GM20431 (cell line): ENCODE measurements at regions not wholly inside any gene's neighbourhood (a gene's known extent, or its start where the extent isn't known, plus 50 kb on each side); places are given as distances from the start of the nearest gene placed in this dataset.
"Not testable (repeated sequence)": the region's sequence is repeated elsewhere in the genome, so short reads cannot be mapped to it uniquely, and the experiment has no call there.

Source experiments
- in situ Hi-C: fragments of 300-500 bp; cut with MseI, MboI; formaldehyde crosslinking; loops from one replicate; pipeline ENCODE4 v1.15.0; 2020; ENCODE audit warnings: low sequenced_read_pairs; ENCODE audit not compliant: unreplicated experiment

DNA sequence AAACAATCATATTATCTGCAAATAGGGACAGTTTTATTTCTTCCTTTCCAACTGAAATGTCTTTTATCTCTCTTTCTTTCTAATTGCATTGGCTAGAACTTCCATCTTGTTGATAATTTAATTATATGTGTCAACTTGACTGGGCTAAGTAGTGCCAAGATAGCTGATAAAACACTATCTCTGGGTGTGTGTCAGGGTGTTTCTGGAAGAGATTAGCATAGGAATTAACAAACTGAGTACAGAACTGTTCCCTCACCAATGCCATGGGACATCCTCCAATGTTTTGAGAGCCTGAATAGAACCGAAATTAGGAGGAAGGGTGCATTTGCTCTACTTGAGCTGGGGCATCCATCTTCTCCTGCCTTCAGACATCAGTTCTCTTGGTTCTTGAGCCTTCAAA is 1027.2 kb downstream of the FAT4 start:
- in situ Hi-C loops: no loop called here

DNA sequence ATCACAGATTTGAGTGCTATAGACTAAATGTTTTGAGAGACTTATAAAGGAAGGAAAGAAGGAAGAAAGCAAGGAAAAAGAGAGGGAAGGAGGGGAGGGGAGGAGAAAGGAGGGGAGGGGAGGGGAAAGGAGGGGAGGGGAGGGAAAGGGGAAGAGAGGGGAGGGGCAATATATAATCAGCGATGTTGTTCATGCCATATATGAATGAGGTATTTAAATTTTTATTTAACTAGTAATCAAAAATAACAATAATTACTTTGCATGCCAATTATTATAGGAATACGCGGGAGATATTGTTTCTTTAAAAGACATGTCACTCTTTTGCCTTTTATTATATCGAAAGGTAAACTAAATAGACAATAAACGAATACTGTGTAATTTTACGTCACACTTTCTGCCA is 1029.7 kb downstream of the FAT4 start:
- in situ Hi-C loops: no loop called here

- in situ Hi-C loops: no loop called here
Measured at GRCh38 chr4:126346654-126347053, 1031.9 kb downstream of the FAT4 start.

- in situ Hi-C loops: no loop called here
Measured at GRCh38 chr4:126354784-126355183, 1040.0 kb downstream of the FAT4 start.

DNA sequence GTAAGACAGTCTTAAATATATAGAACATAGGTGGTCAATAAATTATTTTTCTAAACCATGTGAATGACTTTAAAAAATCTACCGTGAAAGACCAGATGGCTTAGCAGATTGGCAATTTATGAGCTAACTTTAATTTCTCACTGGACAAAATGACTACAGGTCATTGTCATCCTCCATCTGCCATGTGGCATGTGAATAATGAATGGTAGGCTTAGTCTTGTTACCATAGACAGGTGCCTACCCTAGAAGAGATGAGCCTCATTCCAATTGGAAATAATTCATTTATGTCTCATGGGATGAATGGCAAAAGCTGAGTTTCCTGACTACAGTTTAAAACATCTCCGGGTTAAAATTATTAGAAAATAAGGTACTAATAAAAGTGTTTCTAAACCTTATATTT is 1043.3 kb downstream of the FAT4 start:
- in situ Hi-C loops: no loop called here

GRCh38 chr4:126361287-126361686 is 1046.5 kb downstream of the FAT4 start:
- in situ Hi-C loops: no loop called here

GRCh38 chr4:126364311-126364911 is 1049.7 kb downstream of the FAT4 start:
- in situ Hi-C loops: no loop called here

DNA sequence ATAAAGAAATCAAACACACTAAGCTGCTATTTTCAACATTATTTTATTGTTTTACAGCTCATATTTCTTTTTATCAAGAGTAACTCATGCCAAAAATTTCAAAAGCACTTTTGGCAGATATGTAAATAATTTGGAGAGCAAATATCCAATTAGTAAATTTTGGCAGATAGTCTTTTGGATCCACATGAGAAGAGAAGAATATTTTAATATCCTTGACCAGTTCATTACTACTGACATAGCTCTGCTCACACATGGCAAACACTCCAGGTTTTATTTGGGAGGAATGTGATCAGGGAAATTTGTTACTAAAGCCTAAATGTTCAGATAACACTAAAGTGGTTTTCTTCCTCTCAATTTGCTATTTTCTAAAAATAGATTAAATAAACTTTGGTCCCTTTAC is 1054.3 kb downstream of the FAT4 start:
- in situ Hi-C loops: no loop called here

GRCh38 chr4:126372634-126373033 is 1057.9 kb downstream of the FAT4 start:
- in situ Hi-C loops: no loop called here

DNA sequence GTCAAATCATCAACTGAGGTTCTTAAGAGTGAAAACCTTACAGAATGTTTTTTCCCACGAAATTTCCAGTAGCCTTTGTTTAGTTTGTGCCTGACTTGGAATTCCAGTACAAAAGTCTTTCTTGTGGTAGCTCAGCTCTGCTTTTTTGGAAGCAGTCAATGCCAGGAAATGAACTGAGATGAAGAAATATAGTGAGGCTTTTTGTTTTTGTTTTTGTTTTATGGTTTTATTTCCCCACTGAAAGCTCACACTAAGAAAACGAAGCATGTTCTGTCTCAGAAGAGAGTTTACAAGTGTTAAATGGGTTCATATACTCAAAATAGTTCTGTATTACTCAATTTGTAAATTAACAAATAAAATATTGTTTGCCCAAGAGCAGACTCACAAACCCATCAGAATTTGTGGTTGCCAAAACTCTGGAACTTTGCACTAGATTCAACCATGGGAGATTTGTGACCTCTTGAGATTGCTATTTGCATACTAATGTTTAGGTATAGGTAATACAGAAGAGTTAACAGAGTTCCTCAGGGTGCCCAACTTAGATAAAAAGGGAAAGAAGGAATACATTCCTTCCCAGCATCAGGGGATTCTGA is 1060.8 kb downstream of the FAT4 start:
- in situ Hi-C loops: no loop called here

DNA sequence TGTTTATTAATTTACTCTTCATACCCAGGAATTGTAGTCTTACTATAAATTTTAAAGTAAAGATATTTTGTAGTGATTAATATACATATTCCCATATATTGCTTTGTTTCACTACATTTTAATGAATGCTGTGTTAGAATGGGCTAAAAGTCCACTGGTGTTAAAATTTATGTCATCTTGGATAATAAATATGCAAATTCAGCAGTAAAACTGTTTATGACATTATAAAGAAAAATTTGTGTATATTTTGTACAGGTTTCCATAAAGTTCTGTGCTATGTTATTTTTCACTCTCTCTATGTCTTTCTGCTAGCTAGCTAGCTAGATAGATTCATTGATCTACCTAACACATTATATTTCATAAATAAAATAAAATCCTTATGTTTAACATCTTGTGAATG is 1071.2 kb downstream of the FAT4 start:
- in situ Hi-C loops: no loop called here

DNA sequence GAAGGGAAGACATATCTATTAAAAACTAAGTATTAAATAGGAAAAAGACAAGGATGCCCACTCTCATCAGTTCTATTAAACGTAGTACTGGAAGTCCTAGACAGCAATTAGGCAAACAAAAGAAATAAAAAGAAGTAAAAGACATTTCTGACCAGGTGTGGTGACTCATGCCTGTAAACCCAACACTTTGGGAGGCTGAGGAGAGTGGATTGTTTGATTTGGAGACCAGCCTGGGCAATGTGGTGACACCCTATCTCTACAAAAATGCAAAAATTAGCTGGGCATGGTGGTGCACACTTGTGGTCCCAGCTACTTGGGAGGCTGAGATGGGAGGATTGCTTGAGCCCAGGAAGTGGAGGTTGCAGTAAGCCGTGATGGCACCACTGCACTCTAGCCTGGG is 1071.8 kb downstream of the FAT4 start:
- in situ Hi-C loops: no loop called here

DNA sequence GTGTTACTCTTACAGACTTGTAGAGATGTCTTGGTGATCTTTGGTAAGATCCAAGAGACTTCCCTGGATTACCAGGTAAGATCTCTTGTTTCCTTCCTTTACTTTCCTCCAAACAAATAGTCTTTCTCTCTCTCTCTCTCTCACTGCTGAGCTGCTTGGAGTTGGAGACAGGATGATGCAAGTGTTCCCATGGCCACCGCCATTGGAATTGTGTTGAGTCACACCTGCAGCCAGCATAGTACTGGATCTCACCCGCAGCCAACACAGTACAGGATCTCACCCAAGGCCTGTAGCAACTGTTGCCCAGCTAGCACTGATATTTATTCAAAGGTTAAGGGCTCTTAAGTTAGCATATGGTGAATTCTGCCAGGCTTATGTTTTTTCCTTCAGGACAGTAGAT is 1080.9 kb downstream of the FAT4 start:
- in situ Hi-C loops: no loop called here

- in situ Hi-C loops: no loop called here
Measured at GRCh38 chr4:126396121-126396520, 1081.4 kb downstream of the FAT4 start.

DNA sequence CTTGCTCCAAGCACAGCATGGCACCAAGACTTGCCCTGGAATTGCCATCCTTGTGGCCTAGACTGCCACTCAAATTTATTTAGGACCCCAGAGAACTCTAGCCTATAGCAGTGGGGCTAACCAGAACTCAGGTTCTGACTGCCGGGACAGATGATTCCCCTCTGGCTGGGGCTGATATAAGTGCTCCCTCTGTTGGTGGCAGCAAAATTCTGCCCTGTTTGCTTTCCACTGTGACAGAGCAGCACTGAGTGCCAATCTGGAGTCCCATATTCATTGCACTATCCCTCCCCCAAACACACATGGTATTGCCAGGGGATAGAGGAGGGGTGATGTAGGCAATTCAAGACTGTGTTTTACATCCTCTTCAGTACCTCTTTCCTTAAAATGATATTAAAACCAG is 1081.9 kb downstream of the FAT4 start:
- in situ Hi-C loops: no loop called here

- in situ Hi-C loops: no loop called here
Measured at GRCh38 chr4:126404549-126404948, 1089.8 kb downstream of the FAT4 start.

DNA sequence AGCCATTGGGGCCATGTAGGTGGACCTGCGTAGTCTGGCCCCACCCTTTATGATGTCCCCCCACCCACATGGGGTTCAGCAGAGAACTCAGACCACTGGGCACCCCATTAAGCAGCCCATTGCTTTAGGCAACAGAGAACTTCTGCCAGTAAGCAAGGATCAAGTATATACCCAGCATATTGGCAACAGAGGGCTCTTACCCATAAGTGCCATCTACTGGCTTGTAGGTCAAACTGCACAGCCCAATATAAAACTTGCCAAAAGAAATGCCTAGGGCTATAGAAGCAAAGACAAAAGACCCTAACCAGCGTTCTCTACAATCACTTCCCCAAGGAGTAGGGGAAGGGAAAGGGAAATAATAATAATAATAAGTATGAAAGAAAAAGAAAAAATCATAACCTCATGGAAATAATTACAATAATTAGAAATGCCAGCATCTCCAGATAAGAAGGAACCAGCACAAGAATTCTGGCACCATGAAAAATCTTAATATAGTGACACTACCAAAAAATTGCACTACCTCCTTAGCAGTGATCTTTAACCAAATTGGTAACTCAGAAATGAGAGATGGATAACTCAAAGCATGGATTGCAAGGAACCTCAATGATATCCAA is 1090.7 kb downstream of the FAT4 start:
- in situ Hi-C loops: no loop called here

- in situ Hi-C loops: no loop called here
Measured at GRCh38 chr4:126409746-126410145, 1095.0 kb downstream of the FAT4 start.

- in situ Hi-C loops: no loop called here
Measured at GRCh38 chr4:126411047-126411446, 1096.3 kb downstream of the FAT4 start.

DNA sequence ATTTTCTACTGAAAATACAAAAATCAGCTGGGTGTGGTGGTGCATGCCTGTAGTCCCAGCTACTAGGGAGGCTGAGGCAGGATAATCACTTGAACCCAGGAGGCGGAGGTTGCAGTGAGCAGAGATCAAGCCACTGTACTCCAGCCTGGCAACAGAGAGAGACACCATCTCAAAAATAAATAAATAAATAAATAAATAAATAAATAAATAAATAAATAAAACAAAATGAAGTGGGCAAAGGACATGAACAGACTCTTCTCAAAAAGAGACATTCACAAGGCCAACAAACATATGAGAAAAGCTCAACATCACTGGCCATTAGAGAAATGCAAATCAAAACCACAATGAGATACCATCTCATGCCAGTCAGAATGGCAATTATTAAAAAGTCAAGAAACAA is 1097.6 kb downstream of the FAT4 start:
- in situ Hi-C loops: not testable (repeated sequence)

DNA sequence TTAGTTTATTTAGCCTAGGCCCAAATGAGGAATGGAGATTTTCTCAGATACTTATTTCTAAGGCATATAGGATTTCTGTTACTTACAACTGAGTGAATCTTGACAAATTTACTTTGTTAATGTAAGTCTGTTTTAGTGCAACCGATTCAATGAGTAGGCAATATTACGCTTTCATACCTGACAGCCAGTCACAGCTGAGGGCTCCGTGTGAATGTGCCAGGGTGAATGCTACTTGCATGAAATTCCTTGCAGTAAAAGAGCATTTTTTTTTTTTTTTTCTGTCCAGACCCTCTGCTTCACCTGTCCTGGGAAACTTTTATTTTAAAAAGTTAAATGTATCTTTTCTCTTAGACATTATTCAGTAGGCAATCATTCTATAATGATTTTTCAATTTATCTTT is 1100.0 kb downstream of the FAT4 start:
- in situ Hi-C loops: no loop called here

DNA sequence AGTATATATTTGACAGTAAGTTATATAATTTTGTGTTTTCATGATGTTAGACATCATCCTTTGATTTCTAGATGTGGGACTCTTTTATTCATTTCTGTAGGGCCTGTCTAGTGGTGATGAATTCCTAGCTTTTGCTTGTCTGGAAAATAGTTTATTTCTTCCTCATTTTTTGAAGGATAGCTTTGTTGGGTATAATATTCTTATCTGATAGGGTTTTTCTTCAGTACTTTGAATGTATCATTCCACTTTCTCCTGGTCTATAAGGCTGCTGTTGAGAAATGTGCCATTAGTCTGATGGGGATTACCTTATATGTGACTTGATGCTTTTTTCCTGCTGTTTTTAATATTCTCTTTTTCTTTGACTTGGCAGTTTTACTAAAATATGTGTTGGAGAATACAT is 1104.5 kb downstream of the FAT4 start:
- in situ Hi-C loops: no loop called here
